Esophagus mucosa (tissue), 1 donor: ENCODE measurements at regions not wholly inside any gene's neighbourhood (a gene's known extent, or its start where the extent isn't known, plus 50 kb on each side); places are given as distances from the start of the nearest gene placed in this dataset.
A peak's percentile ranks its signal among the peaks of the same experiment; 100 is the strongest.

Experiments used
- ATAC-seq: fragments of 200-7000 bp; cut with Tn5 transposase; one replicate; pipeline ENCODE4 v1.9.1; 2020
- donor health status: DM: yes; HTN: yes; CAD: no.

DNA sequence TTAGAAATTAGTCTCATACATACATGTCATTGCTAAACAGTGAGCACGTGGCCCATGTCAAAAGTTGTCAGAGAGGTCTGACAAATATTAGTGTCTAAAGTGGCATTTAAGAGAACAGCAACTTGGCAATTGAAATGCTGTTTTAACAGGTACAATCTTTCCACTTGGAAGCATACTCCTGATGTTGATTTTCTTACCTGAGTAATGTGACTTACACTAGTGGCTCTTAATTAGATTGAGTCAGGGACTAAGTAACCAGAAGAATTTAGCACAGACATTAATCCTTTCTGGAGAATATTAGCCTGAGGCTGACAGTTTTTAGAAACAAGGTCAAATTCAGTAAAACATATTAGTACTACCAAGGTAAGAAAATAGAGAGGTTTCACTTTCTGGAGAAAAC lies 357.0 kb upstream of the ZNF608 start:
- ATAC-seq: no peak

DNA sequence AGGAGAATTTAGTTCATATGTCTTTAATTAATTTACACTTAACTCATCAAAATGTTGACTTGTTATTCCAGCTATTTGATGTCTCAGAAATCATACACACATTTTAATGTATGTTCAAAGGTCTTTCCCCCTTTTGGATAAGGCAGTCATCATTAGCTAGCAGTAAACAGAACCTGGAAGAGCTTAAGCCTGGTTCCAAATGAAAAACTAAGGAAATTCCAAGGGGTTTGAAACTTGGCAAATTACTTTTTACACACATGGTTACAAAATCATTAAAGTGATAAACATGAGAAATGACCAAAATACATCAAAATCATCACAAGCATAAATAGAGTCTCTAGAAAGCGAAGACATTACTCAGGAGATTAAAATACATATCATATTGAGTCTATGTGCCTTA lies 359.8 kb upstream of the ZNF608 start:
- ATAC-seq: no peak

DNA sequence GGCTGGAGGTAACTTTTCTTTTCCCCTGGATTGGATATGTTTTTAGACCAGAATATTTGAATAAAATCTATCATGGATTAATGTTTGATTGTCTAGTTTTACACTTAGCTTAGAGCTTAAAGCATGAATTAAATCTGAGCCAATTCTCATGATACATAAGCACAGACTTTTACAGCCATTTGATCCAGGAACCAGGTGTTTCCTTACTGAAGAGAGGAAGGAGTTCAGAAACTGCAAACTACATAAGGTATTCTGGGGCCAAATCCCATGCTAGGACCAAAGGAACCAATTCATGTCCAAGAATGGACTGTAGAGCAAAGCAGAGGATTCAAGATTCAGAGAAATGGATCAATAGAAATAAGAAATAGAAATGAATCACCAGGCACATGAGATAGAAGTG lies 360.4 kb upstream of the ZNF608 start:
- no peak for ATAC-seq

DNA sequence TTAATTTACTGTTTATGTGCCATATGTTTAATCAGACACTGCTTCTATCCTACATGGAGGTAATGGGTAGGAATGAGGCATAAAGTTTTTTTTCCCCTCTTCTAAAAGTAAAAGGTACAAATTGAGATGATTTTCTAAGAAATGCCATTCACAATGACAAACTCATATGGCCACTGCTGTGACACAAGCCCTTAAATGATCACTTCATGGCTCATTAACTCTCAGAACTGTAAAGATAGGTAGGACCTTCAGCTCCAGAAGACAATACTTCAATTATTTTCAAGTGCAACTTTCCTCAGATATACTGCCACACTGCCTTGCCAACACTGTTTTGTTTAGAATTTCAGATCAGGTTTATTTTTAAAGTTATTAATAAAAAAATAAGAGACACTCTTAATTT lies 362.9 kb upstream of the ZNF608 start:
- no peak for ATAC-seq

DNA sequence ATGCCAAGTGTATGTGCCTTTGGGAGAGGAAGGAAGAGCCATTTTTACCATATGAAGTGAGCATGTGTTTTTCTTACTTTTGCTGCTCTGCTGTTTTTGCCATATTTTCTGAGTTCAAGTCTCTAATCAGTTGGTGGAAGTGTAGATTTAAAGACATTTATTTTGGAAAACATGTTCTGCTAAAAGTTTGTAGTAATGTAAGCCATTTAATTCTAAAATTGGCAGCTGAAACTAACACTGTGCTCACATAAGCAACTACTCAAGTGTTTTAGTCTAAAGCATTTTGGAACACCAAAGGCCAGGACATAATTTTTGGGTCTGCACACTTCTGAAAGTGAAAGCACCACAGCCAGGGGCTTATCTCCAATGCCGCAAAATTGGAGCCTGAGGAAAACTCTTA lies 363.4 kb upstream of the ZNF608 start:
- ATAC-seq: no peak

DNA sequence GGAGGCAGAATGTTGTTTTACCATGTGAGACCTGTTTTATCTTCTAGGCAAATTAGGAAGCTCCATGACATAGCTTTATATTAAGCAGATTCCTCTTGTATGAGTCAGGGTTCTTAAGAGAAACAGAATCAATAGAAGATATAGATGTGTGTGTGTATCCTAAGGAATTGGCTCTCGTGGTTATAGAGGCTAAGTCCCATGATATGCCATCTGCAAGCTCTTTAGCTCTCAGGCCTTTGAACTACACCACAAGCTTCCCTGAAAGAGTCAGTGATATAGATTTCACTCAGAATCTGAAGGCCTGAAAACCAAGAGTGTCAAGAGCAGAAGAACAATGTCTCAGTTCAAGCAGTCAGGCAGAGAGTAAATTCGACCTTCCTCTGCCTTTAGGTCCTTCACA lies 365.8 kb upstream of the ZNF608 start:
- no peak for ATAC-seq

DNA sequence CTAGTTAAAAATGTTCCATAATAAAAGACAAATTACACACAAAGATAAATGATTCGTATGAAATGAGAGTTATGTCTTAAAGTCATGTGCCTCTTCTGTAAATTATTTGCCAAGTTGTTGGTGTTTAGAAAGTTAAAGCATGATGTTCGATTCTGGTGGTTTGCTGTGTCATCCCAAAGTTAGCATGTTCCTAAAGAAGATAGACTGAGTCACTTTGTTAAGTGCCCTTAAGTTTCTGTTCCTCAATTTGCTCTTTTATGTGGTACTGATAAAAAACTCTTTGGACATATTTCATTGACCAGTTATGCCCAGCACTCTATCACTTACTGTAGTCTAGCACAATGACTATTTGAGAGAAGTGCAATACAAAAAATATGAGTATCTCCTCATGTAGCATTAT lies 366.9 kb upstream of the ZNF608 start:
- no peak for ATAC-seq

DNA sequence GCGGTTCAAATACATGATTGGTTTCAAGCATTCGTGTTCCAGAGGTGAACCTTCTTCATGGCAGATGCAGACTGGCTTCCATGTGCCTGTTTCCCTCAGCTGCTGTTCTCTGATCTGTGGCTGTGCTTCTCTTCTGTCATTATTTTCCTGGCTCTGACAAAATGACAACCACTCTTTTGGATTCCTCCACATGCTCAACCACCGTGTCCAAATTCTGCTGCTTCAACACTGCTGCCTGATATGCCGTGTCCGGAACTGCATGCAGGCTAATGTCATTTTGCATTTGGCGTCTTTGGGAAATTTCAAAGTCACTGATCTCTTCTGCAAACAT lies 368.7 kb upstream of the ZNF608 start:
- no peak for ATAC-seq

DNA sequence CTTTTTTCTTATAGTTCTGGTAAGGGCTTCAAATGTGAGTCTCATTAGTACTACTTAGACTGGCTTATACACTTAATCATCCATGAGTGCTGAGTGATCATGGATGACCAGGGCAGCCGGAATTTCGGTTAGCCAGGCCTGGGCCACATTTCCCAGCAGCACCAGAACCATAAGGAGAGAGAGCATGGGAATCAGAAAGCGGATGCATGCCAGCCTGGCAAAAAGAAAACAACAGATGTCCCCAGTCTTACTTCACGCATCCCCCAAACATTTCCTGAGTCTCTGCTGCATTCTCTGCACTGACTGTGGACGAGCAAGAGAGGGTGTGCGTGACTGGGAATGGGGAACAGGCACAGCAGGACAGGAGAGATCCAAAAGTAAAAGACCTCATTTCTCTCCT lies 371.1 kb upstream of the ZNF608 start:
- ATAC-seq: no peak

DNA sequence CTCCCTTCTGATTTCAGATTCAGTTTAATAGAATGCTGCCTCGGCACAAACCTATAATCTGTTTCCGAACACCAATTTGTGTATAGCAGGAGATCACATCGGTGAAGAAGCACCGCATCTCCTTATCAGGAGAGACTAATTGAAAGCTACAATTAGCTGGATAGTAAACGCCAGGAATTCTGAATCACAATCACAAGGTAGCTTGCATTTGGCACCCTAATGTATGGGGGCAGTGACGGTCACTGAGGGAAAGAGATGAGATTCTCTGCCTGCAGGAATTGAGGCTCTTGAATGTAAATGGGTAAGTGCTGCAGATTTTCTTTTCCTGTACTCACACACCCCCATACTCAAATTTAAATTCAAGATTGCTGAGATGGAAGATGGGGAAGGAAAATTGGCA lies 373.6 kb upstream of the ZNF608 start:
- ATAC-seq: no peak

DNA sequence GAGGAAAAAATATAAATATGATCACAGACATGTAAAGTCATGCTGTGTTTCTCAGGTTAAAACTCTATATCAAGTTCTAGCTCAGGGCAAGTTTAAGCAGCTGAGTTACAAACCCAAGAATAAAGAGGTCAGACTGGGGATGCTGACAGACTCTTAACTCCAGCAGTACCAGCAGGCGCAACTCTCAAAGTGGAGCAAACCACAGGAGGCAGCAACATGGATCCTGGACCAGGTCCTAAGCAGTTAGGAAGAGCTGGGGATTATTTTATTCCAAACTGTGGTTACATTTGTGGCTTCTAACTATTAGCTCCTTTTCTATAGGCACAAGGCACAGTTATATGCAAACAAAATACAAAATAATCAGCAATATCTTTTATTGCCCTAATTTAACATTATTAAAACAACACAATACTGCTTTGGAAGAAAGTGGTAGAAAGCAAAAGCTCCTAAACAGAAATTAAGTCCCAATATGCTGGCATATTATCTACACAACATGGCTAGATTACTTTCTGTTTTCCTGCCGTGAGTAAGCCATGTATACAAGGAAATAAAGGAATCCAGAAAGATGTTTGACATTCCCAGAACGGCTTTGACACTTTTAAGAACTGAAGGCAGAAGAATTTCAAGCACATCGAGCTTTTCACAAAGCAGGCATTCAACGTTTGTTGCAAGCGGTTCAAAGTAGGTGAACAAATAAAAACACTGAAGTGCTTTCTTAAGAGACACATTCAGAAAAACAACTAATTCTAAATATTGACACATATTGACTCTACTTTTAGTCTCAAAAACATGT lies 378.8 kb upstream of the ZNF608 start:
- no peak for ATAC-seq

DNA sequence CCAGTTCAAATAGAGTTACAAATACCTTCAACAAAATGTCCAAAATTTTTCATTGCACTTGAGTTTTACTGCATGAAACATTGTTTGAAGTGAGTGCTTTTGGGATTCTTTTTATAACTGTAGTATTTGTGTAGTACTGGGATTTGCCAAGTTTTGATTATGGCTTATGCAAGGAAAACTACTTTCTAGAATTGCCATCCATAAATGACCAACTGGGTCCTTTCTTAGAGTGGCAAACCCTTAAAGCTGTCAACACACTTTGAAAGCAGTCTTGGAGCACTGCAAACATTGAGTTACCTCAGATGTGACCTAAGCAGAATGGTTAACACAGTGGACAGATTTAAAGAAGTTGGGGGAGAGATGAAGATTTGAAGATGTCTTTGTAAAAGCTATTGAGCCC lies 379.6 kb upstream of the ZNF608 start:
- ATAC-seq: no peak

DNA sequence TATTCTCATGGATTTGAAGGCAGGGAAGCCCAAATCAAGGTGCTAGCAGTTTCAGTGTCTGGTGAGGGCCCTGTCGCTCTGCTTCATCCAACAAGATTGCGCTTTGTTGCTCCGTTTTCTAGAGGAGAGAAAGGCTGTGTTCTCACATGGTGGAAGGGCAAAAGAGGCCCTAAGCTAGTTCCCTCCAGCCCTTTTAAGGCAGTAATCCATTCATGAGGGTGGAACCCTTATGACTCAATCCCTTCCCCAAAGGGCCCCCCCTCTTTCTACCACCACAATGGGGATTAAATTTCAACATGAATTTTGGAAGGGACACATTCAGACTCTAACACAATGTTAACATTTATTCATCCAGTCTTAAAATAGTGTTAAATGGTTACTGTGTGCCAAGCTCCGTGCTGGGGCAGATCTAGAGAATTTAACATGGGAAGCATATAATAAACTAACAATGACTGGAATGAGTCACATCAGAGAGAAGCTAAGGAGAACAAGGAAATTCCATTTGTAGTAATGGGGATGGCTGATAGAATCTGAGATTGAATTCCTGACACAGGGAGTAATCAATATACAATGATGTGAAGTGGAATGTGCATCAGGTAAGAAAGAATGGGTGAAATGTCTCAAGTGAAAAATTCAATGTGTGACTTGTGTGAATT lies 382.8 kb upstream of the ZNF608 start:
- peak; percentile 73 for ATAC-seq

DNA sequence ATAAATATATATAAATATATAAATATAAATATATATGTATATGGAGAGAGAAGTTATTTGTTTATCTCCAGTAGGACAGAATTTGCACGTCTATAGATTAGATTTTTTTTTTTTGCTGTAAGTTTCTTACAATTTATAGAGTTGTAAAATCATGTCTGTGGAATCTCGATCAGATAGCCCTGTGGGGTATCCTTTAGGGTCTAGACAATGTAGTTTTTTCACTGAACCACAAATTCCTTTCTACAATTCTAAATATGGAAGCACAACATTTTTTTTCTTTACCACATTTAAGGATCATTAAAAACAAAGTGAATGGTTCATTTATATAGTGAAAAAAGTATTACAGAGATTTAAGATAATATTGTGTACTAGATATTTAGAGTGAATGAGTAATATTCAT lies 384.2 kb upstream of the ZNF608 start:
- no peak for ATAC-seq

DNA sequence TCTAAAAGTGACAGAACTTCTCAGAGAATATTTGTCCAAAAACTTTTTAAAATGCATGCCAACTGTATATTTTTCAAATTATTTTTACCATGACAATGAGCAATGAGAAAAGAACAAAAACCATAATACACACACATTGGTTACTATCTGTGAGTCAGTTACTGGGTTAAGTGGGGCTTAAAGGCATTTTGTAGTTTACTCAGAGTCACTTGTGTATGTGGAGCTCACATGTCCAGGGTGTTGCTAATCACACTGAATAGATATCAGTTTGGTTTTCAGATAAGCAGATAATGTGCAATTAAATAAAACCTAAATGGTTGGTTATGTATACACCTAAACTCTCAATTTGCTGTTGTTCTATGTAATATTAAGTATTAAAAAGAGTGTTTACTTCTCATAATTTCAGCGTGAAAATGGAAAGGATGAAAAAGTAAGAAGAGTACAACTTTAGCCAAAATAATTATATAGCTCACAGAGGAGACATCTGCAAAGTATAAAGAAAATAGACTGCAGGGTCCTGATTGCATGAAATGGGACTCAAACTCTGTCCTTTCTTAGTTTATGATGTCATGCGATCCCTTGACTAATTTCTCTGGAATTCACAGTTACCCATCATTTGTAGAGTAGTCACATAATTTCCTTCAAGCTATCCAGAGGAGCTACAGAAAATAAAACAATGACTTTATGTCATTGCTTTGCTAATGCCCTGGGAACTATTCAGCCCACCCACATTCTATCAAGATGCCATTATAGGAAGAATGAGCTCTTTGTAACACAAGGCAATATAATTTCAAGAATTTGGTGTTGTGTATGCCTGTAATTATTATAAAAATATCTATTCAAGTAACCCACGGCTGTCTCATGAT lies 388.0 kb upstream of the ZNF608 start:
- ATAC-seq: no peak

DNA sequence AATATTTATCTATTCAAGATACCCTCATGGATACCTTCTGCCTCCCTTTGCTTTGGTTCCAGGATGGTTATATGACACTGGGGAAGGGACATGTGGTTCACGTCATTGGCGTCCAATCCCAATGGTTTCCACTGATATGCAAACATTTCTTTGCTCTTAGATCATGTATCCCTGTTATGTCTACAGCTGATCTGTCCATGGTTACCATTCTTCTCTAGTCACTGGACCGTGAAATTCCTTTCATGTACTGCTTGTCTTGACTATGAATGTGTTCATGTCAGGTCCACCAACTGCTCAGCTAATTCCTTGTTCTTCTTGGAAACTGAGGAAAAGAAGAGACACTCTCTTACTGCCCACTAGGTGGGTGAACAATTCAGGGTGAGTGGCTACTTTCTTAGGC lies 391.1 kb upstream of the ZNF608 start:
- ATAC-seq: no peak

DNA sequence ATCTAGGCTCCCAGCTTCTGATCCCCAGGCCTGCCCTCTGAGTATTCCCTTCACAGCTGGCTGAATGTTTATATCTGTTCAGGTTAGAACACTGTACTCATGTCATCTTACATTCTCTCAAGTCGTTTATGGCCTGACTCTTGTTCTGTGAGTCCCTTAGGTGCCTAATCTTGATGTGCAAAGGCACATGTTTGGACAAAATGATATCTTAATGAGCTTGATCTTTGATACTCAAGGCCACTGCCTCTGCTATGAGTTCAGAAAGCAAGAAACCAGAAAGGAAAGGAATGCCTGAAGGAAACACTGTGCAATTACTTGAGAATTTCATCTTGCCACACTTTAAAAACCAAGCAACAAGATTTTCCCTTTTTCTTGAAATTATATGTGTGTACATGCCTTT lies 391.8 kb upstream of the ZNF608 start:
- no peak for ATAC-seq

DNA sequence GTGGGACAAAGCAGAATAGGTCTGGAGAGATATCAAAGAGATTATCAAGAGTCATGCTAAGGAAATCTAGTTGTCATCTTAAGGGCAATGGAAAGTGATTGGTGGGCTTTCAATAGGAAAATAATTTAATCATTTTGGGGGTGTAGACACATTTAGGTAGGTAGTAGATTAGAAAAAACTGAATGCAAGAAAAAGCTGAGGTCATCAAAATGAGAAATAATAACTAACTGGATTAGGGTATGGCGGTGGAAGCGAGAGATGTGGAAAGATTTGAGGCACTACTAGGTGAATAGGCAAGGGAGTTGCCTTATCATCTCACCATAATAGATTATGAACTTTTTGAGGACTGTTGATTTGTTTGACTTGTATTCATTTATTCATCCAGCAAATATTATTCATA lies 393.2 kb upstream of the ZNF608 start:
- no peak for ATAC-seq

DNA sequence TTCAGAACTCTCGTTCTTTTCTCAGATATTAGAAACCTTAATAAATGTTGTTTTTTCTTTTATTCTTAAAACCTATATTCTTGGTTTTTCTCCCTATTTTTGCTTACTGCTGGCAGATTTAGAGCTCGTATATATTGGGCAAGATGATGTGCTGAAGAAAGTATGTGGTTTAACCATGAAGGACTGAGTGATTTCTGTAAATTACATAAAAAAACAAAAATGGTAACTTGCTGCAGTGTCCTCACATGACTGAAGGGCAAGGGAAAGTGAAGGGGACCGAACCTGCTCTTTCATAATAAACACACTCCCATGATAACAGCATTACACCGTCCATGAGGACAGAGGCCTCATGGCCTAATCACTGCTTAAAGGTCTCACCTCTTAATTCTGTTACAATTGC lies 393.8 kb upstream of the ZNF608 start:
- no peak for ATAC-seq

DNA sequence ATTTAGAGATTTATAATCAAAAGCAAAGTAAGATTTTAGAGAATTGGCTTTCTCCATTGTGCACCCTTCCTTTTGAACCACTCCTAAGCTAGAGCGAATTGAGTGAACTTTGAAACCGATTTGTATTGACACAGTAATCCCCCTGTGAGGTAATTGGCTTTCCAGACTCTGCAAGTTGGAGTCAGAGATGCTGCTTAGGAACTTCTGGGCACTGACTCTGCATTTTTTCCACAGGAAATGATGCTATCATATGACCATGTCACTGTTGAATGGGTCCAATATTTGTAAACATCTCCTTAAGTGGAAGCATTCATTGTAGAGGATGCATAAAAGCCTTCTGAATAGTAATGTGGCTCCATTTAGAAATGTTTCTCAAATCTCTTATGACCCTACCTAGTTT lies 394.4 kb upstream of the ZNF608 start:
- no peak for ATAC-seq

DNA sequence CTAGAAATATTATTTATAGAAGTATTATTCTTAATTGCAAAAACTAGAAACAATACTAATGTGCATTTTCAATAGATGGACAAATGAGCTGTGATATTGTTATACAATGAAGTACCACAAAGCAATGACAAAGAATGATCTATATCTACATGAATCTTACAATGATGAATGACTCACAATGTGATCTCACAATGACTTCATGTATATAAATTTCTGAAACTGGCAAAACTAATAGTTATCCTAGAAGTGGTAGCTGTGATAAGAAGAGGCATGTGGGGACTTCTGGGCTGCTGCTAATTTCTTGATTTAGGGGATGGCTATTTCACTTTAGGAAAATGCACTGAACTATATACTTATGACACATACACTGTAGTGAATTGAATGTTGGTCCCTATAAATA lies 396.0 kb upstream of the ZNF608 start:
- no peak for ATAC-seq

DNA sequence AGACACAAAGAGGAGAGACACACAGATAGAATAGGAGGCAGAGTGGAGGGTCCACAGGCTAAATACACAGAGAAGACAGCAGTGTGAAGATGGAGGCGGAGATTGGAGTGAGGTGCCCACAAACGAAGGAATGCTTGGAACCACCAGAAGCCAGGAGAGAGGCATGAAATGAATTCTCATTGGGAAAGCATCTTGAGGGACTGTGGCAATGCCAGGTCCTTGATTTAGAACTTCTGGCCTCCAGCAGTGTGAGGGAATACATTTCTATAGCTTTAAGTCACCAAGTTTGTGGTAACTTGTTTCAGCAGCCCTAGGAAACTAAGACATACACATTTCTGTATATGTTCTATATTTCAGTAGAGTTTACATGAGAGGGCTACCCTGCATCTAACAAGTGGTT lies 396.6 kb upstream of the ZNF608 start:
- no peak for ATAC-seq

DNA sequence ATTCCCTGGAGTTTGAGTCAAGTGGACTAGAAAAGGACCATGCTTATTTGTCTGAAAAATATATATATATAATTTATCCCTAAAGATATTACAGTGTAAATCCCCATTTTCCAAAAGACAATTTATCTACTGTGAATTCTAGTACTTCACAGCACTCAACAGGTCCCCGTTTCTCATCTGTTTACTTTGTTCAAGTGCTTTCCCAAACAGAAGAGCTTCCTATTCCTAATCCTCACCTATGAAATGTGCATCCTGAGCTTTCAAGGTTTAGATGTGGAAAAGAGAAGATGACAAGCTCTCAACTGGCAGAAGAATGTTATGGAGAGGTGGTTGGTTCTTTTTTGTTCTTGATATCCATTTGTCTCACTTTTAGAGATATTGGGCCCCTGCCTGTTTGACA lies 401.6 kb upstream of the ZNF608 start:
- ATAC-seq: no peak

DNA sequence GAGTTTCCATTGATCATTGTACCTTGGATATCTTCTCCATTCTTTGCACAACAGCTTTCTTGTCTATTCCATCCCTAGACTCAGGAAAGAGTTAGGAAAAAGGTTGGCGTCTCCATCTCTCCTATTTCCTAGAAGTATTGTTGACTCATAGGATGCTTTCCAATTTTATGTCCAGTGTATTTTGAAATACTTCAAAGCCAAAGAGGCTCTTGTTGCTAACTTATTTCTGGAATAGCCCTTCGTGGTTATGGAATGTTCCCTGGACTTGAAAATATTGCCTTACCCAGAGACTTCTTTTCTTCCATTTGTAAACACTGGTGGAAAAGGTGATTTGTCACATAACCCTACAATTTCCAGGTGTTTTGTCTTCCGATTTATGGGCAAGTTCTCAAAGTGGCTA lies 402.3 kb upstream of the ZNF608 start:
- ATAC-seq: no peak
